HG03460 (cell line): ENCODE measurements at regions not wholly inside any gene's neighbourhood (a gene's known extent, or its start where the extent isn't known, plus 50 kb on each side); places are given as distances from the start of the nearest gene placed in this dataset.

ENCODE experiments used
- ATAC-seq: cut with Tn5 transposase; IDR thresholded peaks from one replicate; pipeline ENCODE4 v1.9.1; 2021; ENCODE audit not compliant: unreplicated experiment

DNA sequence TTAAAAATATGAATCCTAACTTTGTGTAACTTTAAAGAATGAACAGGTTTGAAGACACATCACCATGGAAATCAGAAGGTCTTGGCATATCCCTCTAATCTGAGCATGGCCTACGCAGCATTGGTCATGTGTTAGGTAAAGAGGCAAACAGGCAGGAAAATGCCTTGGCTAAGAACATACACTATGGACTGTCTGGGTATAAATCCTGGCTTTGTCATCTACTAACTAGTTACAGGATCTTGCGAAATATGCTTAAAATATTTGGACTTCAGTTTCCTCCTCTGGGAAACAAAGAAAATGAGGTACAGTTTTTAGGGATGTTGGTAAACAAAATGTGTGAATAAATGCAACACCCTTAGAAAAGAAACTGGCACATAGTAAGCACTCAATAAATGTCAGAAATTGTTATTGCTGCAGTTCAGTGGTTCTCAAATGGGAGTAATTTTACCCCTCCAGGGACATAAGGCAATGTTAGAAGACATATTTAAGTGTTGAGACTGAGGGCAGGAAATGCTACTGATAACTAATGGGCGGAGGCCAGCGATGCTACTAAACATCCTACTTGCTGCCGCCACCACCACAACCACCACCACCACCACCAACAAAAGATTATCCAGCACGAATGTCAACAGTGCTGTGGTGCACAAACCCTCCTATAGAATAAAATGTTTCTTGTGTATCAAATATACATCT, 770.8 kb upstream of the SOX9 start:
- no peak for ATAC-seq

- ATAC-seq = no peak
Measured at GRCh38 chr17:71360301-71360700, 760.5 kb upstream of the SOX9 start.

- ATAC-seq = no peak
Measured at GRCh38 chr17:71361656-71362450, 759.0 kb upstream of the SOX9 start.

GRCh38 chr17:71363661-71364060, 757.2 kb upstream of the SOX9 start:
- no peak for ATAC-seq

GRCh38 chr17:71371809-71372208, 749.0 kb upstream of the SOX9 start:
- no peak for ATAC-seq

DNA sequence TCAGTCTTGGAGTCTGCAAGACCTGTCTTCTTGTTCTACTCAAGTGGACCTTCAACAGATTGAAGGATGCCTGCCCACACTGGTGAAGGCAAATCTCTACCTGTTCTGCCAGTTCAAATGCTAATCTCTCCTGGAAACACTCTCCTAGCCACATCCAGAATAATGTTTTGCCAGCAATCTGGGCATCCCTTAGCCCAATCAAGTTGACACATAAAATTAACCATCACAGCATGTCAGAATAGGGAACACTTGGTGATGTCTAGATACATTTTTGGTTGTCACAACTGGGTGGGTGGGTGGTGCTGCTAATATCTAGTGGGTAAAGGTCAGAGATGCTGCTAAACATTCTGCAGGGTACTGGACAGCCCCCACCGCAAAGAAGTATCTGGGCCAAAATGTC, 744.9 kb upstream of the SOX9 start:
- no peak for ATAC-seq

- ATAC-seq = no peak
Measured at GRCh38 chr17:71376933-71377332, 743.9 kb upstream of the SOX9 start.

DNA sequence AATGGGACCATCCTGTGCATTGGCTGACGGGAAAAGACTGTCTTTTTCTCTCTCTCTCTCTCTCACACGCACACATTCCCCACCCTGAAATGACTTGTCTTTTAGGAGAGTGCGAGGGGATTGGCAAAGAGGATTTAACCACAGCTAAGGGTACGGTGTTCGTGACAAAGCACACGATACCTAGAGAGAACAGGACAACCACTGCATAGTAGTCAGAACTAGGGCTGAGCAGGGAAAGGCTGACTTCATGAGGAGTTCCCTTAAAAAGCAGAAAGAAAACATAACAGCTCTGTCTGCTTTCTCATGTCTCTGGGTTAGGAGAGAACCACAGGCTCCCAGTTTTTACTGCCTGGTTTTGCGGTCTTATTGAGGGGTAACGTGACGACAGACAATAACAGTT, 742.8 kb upstream of the SOX9 start:
- ATAC-seq = no peak

DNA sequence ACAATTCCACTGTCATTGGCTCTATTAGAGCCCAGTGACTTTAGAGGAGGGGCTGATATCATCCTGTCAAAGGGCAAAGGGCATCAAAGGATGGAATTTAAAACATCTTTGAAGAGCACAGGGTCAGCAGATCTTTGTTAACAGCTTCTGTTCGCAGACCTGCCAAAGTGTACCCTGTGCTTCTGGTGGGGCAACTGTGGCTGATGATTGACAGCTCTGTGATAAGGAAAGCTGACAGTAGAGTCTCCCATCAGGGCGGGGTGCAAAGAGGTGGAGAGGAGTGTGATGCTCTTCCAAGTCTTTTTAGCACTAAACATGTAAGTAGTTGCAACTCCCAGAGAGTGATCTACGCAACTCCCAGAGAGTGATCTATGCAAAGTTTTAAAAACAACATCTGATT, 742.1 kb upstream of the SOX9 start:
- no peak for ATAC-seq

GRCh38 chr17:71379512-71379911, 741.3 kb upstream of the SOX9 start:
- ATAC-seq = no peak

- no peak for ATAC-seq
Measured at GRCh38 chr17:71380535-71380934, 740.3 kb upstream of the SOX9 start.

- ATAC-seq = no peak
Measured at GRCh38 chr17:71380936-71381335, 739.9 kb upstream of the SOX9 start.

DNA sequence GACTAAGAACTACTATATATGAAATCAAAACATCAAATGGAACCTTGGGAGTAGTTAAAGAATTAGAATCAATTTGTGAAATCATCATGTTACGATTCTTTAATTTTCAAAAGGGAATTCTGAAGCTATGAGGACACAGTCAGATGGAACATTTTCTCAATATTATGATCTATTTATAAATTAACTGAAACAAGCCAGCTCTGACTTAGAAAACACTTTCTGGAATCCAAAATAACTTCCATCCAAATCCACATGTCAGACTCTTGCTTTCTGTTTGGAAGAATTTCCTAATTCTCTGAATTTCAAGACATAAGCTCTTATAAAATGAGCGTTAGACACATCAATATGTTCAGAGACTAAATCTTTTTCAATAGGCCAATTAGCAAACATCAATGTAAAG, 737.7 kb upstream of the SOX9 start:
- ATAC-seq = no peak

GRCh38 chr17:71387456-71387855, 733.4 kb upstream of the SOX9 start:
- no peak for ATAC-seq

GRCh38 chr17:71392715-71393567, 727.9 kb upstream of the SOX9 start:
- ATAC-seq = no peak

- ATAC-seq = no peak
Measured at GRCh38 chr17:71395901-71396300, 724.9 kb upstream of the SOX9 start.

GRCh38 chr17:71396711-71397110, 724.1 kb upstream of the SOX9 start:
- no peak for ATAC-seq

- no peak for ATAC-seq
Measured at GRCh38 chr17:71398025-71398424, 722.8 kb upstream of the SOX9 start.

GRCh38 chr17:71398800-71399219, 722.0 kb upstream of the SOX9 start:
- no peak for ATAC-seq

DNA sequence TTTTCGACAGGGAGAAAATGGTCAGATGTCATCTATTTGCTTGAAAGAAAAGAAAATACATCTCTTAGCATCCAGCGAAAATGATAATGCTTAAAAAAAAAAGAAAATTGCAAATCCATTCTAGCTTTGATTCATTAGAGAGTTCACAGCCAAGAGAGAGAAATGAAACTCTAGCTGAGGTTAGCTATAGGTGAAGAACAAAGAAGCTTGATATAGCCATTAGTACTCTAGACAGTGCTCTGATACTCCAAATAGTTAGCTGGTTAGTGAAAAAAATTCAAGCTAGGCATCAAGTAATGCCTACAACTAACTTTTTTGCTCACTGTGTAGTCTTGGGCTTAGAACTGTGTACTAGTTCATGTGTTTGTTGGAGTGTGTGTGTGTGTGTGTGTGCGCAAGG, 721.6 kb upstream of the SOX9 start:
- no peak for ATAC-seq

DNA sequence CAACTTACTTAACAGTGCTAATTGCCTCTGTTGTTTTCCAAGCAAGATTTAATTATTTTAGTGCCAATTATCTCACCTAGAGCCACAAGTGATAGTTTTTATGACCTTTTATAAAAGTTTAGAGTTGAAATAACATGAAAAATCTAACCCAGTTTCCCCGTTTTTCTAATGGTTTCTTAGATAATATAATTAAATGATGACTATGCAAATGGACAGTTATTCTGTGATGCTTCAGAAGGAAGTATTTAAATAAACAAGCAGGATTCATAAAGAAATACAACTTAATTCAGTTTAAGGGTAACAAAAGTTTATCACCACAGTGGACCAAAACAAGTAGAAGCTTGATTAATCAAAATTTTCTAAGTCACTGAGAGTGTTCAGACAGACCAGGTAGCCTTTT, 721.2 kb upstream of the SOX9 start:
- no peak for ATAC-seq

GRCh38 chr17:71402007-71402406, 718.8 kb upstream of the SOX9 start:
- ATAC-seq = no peak
